GM12874 (cell line): ENCODE measurements at regions not wholly inside any gene's neighbourhood (a gene's known extent, or its start where the extent isn't known, plus 50 kb on each side); places are given as distances from the start of the nearest gene placed in this dataset.

Experiments
- CTCF ChIP-seq: IDR thresholded peaks from 2 replicates; pipeline ENCODE4 v1.5.1; 2011; ENCODE audit warnings: low read depth, mild to moderate bottlenecking, control low read depth, low read length, moderate library complexity; ENCODE audit not compliant: insufficient read depth

GRCh38 chr20:57783196-57783595, 73.4 kb upstream of the PMEPA1 start:
- TF ChIP-seq CTCF = no peak

GRCh38 chr20:57782631-57783041, 72.8 kb upstream of the PMEPA1 start:
- no peak for TF ChIP-seq CTCF

- TF ChIP-seq CTCF = no peak
Observed at GRCh38 chr20:57781901-57782300, 72.1 kb upstream of the PMEPA1 start.

GRCh38 chr20:57780906-57781305, 71.1 kb upstream of the PMEPA1 start:
- no peak for TF ChIP-seq CTCF

GRCh38 chr20:57780398-57780797, 70.6 kb upstream of the PMEPA1 start:
- TF ChIP-seq CTCF = no peak

- no peak for TF ChIP-seq CTCF
Observed at GRCh38 chr20:57779401-57780003, 69.7 kb upstream of the PMEPA1 start.

GRCh38 chr20:57777911-57778310, 68.1 kb upstream of the PMEPA1 start:
- TF ChIP-seq CTCF = no peak
